Keratinocyte (primary cell): ENCODE measurements at regions not wholly inside any gene's neighbourhood (a gene's known extent, or its start where the extent isn't known, plus 50 kb on each side); places are given as distances from the start of the nearest gene placed in this dataset.

Experiments used
- DNase-seq: peaks from one replicate; pipeline ENCODE4 v3.0.0-alpha.2; 2011; ENCODE audit warnings: low read depth, missing footprints, low spot score
- FAIRE-seq: peaks from 2 replicates; lab custom pipeline; 2011; peaks lifted over from hg19 to GRCh38; lab: Jason Lieb, UNC
- H2AFZ ChIP-seq: 2 replicates; pipeline ENCODE4 v1.6.0; 2012; ENCODE audit warnings: low read length, control low read depth, inconsistent platforms; ENCODE audit not compliant: control insufficient read depth
- H3K27ac ChIP-seq: 2 replicates; pipeline ENCODE4 v1.5.1; 2011; ENCODE audit warnings: low read length; ENCODE audit not compliant: control insufficient read depth, insufficient read depth
- H3K27me3 ChIP-seq: 3 replicates; pipeline ENCODE4 v1.6.0; 2011; ENCODE audit warnings: low read length; ENCODE audit not compliant: control insufficient read depth, insufficient read depth; ENCODE audit errors: extremely low read depth
- H3K36me3 ChIP-seq, 2 experiments: 2 replicates in 1 of 2; 3 replicates in 1 of 2; pipeline ENCODE4 v1.5.1; 2011; ENCODE audit warnings: low read length in 2 of 2, mild to moderate bottlenecking in 1 of 2; ENCODE audit not compliant: control insufficient read depth in 2 of 2, insufficient read depth in 2 of 2; ENCODE audit errors: extremely low read depth in 1 of 2
- H3K4me1 ChIP-seq: 3 replicates; pipeline ENCODE4 v1.5.1; 2011; ENCODE audit warnings: low read length; ENCODE audit not compliant: control insufficient read depth, insufficient read depth; ENCODE audit errors: extremely low read depth
- H3K4me2 ChIP-seq: 3 replicates; pipeline ENCODE4 v1.6.0; 2011; ENCODE audit warnings: low read depth, low read length; ENCODE audit not compliant: control insufficient read depth, insufficient read depth; ENCODE audit errors: extremely low read depth
- H3K4me3 ChIP-seq, 3 experiments: fragments of 200-600 bp in 1 of 3; sonication (generic) in 1 of 3; 2 replicates in 2 of 3; 3 replicates in 1 of 3; pipeline ENCODE4 v1.5.1; 2011 to 2016; ENCODE audit warnings: low read length in 3 of 3, mild to moderate bottlenecking in 3 of 3, control low read depth in 2 of 3, inconsistent platforms in 1 of 3, low read depth in 1 of 3, mixed read lengths in 1 of 3, mixed run types in 1 of 3, moderate library complexity in 1 of 3; ENCODE audit not compliant: control insufficient read depth in 2 of 3, insufficient read depth in 2 of 3; ENCODE audit errors: extremely low read depth in 1 of 3
- H3K79me2 ChIP-seq: 2 replicates; pipeline ENCODE4 v1.6.0; 2012; ENCODE audit warnings: low read length; ENCODE audit not compliant: control insufficient read depth, insufficient read depth
- H3K9ac ChIP-seq: 3 replicates; pipeline ENCODE4 v1.6.0; 2011; ENCODE audit warnings: low read length; ENCODE audit not compliant: control insufficient read depth, insufficient read depth; ENCODE audit errors: extremely low read depth
- H3K9me1 ChIP-seq: 3 replicates; pipeline ENCODE4 v1.6.0; 2011; ENCODE audit warnings: low read length; ENCODE audit not compliant: control insufficient read depth, insufficient read depth; ENCODE audit errors: extremely low read depth
- H3K9me3 ChIP-seq: 2 replicates; pipeline ENCODE4 v1.5.1; 2012; ENCODE audit warnings: low read depth, low read length; ENCODE audit not compliant: control insufficient read depth
- H4K20me1 ChIP-seq: 3 replicates; pipeline ENCODE4 v1.6.0; 2011; ENCODE audit warnings: low read length; ENCODE audit not compliant: control insufficient read depth, insufficient read depth; ENCODE audit errors: extremely low read depth
- CTCF ChIP-seq, 3 experiments: IDR thresholded peaks in 1 of 3; conservative IDR thresholded peaks in 1 of 3; optimal IDR thresholded peaks in 1 of 3; 2 replicates in 2 of 3; 3 replicates in 1 of 3; pipeline versions ENCODE3 to v1.5.1; 2011; ENCODE audit warnings: low read length in 3 of 3, mild to moderate bottlenecking in 3 of 3, moderate library complexity in 2 of 3, control low read depth in 1 of 3, inconsistent platforms in 1 of 3; ENCODE audit not compliant: insufficient read depth in 2 of 3; ENCODE audit errors: extremely low read depth in 1 of 3
- EZH2 ChIP-seq: IDR thresholded peaks from one replicate; pipeline ENCODE4 v1.6.1; 2012; ENCODE audit warnings: inconsistent platforms, mild to moderate bottlenecking, low read length, moderate library complexity
- dilution Hi-C: fragments of 300-500 bp; cut with MboI; formaldehyde crosslinking; loops from one replicate; pipeline ENCODE4 v1.7.0; 2020; ENCODE audit warnings: low sequenced_read_pairs; ENCODE audit not compliant: extremely low pct_ligation_motif_present

- FAIRE-seq (peak; percentile 94), DNase-seq (no peak)
- Histone ChIP-seq H2AFZ (peak overlapping the region; percentile 72), H3K79me2 (no peaks in the 10 kb centered on the region), H3K27ac (no peak overlapping the region), H3K9ac (no peak overlapping the region), H3K4me2 (peak overlapping the region; percentile 58), H4K20me1 (no peaks in the 10 kb centered on the region), H3K9me1 (no peaks in the 10 kb centered on the region), H3K9me3 (no peaks in the 10 kb centered on the region), H3K27me3 (no peaks in the 10 kb centered on the region), H3K4me3 (no peak overlapping the region), H3K4me1 (peaks cover 3% of the 10 kb centered on the region), H3K36me3 (no peaks in the 10 kb centered on the region)
- TF ChIP-seq CTCF (optimal IDR thresholded peaks at IDR 0.05 in 1 of 3, IDR thresholded peaks at IDR 0.05 in 1 of 3, conservative IDR thresholded peaks at IDR 0.05 in 1 of 3; ENCODE audit: extremely low read depth in 1 of 3, insufficient read depth in 2 of 3, low read length in 3 of 3) = peak; percentile 68 to 80 (median 73)
- TF ChIP-seq EZH2 = no peak
- dilution Hi-C loops = no loop called here
These were observed 83.6 kb upstream of the AKAP13 start for GRCh38 chr15:85296615-85297402.

GRCh38 chr15:85297537-85297936 is 82.9 kb upstream of the AKAP13 start:
- peaks cover 3% of the 10 kb centered on the region for H3K4me1 ChIP-seq
- no peaks in the 10 kb centered on the region for H3K9me1 ChIP-seq
- no peak for FAIRE-seq
- no peaks in the 10 kb centered on the region for H4K20me1 ChIP-seq
- dilution Hi-C loops = no loop called here
- no peak for TF ChIP-seq CTCF (optimal IDR thresholded peaks at IDR 0.05 in 1 of 3, IDR thresholded peaks at IDR 0.05 in 1 of 3, conservative IDR thresholded peaks at IDR 0.05 in 1 of 3; ENCODE audit: extremely low read depth in 1 of 3, insufficient read depth in 2 of 3, low read length in 3 of 3)
- no peak for TF ChIP-seq EZH2
- no peak overlapping the region for H3K27ac ChIP-seq
- no peaks in the 10 kb centered on the region for H3K27me3 ChIP-seq
- DNase-seq = no peak
- H3K4me2 ChIP-seq = no peak overlapping the region
- H3K4me3 ChIP-seq = no peak overlapping the region
- H3K9me3 ChIP-seq = no peaks in the 10 kb centered on the region
- H3K79me2 ChIP-seq = no peaks in the 10 kb centered on the region
- no peak overlapping the region for H3K9ac ChIP-seq
- no peak overlapping the region for H2AFZ ChIP-seq
- no peaks in the 10 kb centered on the region for H3K36me3 ChIP-seq
